GM13977 (cell line): ENCODE measurements at regions not wholly inside any gene's neighbourhood (a gene's known extent, or its start where the extent isn't known, plus 50 kb on each side); places are given as distances from the start of the nearest gene placed in this dataset.

Experiments
- DNase-seq: peaks from one replicate; pipeline ENCODE4 v3.0.0; 2012; ENCODE audit warnings: low spot score
- in situ Hi-C: fragments of 300-500 bp; cut with MboI; formaldehyde crosslinking; loops from one replicate; pipeline ENCODE4 v1.12.0; 2022; ENCODE audit warnings: low sequenced_read_pairs, low pct_unique_long_range_greater_than_20kb, mixed read lengths, inconsistent platforms; ENCODE audit not compliant: unreplicated experiment
- TF ChIP-seq, protein P1 (sequence below): IDR thresholded peaks from 2 replicates; pipeline ENCODE4 v1.5.1; 2012; ENCODE audit warnings: mild to moderate bottlenecking, control low read depth; ENCODE audit not compliant: insufficient read depth; ENCODE audit errors: extremely low read depth, missing control alignments

DNA sequence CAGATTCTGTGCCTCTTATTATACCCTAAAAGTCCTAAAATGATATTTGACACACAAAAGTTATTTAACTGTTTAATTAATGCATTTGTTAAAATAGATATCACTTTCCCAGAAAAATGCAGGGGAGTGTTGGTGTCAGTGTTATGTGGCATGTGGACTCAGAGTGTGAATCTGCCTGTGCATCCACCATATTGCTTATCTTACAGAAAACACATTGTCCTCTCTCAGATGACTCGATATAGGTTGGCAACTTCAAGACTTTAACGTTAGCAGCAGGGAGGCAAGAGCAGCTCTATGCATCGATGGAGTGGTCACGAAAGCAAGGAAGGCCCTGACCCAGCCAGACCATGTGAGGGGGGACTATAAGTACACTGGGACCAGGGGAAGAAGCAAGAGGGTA is 165.4 kb upstream of the DCBLD2 start:
- in situ Hi-C loops: no loop called here
- DNase-seq: no peak
- TF ChIP-seq, protein P1, sequence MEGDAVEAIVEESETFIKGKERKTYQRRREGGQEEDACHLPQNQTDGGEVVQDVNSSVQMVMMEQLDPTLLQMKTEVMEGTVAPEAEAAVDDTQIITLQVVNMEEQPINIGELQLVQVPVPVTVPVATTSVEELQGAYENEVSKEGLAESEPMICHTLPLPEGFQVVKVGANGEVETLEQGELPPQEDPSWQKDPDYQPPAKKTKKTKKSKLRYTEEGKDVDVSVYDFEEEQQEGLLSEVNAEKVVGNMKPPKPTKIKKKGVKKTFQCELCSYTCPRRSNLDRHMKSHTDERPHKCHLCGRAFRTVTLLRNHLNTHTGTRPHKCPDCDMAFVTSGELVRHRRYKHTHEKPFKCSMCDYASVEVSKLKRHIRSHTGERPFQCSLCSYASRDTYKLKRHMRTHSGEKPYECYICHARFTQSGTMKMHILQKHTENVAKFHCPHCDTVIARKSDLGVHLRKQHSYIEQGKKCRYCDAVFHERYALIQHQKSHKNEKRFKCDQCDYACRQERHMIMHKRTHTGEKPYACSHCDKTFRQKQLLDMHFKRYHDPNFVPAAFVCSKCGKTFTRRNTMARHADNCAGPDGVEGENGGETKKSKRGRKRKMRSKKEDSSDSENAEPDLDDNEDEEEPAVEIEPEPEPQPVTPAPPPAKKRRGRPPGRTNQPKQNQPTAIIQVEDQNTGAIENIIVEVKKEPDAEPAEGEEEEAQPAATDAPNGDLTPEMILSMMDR: no peak

DNA sequence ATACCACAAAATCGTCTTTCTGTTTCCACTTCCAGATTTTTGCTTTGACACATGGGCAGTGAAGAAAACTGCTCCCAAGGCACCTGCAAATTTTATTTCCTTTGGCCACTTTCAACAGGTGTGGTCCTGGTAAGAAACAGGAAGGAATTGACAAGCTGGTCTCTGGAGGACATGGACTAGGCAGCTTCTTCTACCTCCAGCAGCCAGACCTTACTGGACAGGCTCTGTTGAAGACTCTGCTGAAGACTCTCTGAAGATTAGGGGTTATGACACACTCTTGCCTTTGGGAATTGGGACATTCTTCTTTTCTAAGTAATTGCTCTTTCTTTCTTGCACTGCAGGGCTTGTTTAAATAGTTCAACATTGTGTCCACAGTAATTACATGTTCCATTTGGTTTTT is 147.7 kb upstream of the DCBLD2 start:
- TF ChIP-seq, protein P1: no peak
- in situ Hi-C loops: no loop called here

DNA sequence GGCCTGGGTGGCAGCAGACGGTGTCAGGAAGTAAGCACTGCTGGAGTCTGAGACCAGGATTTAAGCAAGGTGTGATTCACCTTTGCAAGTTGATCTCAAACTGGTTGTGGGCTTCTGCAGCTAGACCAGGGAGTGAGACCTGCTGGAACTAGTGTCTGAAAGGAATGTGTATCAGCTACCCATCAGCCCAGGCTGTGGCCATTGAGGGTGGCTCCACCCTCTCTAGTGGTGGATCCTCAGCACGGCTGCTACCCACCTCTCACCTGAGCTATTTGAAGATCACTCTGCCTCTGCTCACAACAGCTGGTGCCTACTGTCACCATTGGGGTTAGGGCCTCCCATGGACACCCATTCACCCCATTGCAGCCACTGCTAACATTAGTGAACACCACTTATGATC is 140.3 kb upstream of the DCBLD2 start:
- TF ChIP-seq, protein P1: no peak

More for the DNA sequence above, 147.7 kb upstream of the DCBLD2 start:
- DNase-seq: no peak

DNA sequence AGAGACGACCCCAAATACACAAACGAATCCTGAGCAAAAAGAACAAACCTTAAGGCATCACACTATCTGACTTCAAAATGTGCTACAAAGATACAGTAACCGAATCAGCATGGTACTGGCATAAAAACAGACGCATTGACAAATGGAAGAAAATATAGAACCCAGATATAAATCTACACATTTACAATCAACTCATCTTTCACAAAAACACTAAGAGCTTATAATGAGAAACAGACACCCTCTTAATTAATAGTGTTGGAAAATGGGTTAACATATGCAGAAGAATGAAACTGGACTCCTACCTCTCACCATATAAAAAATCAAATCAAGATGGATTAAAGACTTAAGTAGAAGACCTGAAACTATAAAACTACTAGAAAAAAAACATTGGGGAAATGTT is 130.3 kb upstream of the DCBLD2 start:
- TF ChIP-seq, protein P1: no peak
- in situ Hi-C loops: no loop called here
- no peak for DNase-seq

More for the DNA sequence above, 140.3 kb upstream of the DCBLD2 start:
- in situ Hi-C loops: no loop called here
- no peak for DNase-seq

DNA sequence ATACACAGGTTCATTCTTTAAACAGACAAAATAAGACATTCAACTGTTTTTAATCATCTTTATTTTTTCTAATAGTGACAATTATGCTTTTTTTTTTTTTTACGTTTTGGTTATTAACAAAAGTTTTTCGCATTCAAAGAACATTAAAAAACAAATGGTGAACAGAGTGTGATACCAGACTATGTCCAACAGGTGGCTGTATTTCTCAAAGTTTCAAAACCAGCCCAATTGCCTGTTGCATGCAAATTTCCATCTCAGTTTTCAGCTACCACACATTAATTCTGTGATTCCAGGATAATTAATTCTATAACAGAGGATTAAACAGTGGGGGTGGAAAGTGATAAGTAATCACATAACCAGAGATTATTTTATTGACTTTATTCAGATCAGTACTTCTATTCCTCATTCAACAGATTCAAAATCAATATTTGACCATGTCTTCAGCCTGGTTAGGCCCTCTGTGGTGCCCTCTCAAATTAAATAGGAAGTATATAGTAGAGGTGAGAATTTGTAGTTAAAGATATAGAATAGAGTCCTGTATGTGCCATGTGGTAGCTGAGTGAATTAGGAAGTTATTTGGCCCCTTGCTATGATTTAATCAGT is 122.2 kb upstream of the DCBLD2 start:
- peak; percentile 21 for DNase-seq
- TF ChIP-seq, protein P1: peak; percentile 66
- in situ Hi-C loops: loop anchor here (25.0 kb wide), 1 partner anchor 739 kb away; no protein-coding TSS in a partner anchor

DNA sequence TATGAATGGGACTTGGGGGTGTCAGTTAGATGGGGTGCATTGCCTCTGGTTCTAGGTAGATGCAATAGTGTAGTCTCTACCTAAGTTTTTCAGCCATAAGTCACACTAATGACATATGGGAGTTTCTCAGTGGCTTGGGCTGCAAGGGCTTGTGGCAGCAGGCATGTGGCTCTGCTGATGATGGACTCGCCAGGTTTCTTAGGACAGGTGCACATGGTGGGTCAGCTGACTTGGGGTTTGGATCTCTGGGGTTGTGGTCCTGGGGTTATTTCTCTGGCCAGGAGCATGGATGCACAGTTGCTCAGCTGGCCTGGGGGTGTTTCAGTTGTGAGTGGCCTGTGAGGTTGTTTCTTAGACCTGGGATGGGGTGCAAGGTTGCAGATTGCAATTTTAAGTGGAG is 120.0 kb upstream of the DCBLD2 start:
- DNase-seq: no peak
- TF ChIP-seq, protein P1: no peak
- in situ Hi-C loops: loop anchor here (25.0 kb wide), 1 partner anchor 741 kb away; no protein-coding TSS in a partner anchor

DNA sequence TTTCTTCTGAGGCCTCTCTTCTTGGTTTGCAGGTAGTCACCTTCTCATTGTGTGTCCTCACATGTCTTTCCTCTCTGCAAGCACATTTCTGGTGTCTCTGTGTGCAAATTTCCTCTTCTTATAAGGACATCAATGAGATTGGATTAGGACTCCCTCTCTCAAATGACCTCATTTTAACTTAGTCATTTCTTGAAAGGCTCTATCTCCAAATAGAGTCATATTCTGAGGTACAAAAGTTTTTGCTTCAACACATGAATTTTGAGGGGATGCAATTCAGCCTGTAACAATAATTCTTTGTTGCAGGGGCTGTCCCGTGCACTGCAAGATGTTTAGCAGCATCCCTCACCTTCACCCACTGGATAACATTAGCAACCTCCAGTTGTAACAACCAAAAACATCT is 115.0 kb upstream of the DCBLD2 start:
- TF ChIP-seq, protein P1: no peak
- no peak for DNase-seq
- in situ Hi-C loops: loop anchor here (25.0 kb wide), 1 partner anchor 746 kb away; no protein-coding TSS in a partner anchor
